ENCODE measurements at regions not wholly inside any gene's neighbourhood (a gene's known extent, or its start where the extent isn't known, plus 50 kb on each side); places are given as distances from the start of the nearest gene placed in this dataset.
A peak's percentile ranks its signal among the peaks of the same experiment; 100 is the strongest.

DNA sequence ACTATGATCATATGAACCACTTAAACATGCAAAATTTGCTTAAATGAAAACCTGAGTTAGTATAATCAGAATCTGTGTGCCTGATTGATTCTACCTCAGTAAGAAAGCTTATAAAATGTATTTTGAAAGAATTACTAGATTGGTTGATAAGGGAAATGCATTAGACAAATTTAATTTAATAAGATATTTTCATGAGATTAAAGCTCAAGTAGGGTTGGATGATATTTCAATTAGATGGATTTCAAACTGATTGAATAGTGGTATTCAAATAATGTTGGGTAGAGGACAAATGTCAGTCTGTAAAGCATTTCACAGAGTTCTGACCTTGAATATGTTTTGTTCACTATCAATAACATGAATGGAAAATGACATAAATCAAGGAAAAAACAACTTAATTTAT lies 780.4 kb upstream of the ALCAM start:
- Histone ChIP-seq H3K4me3 (ENCODE audit: low read length) (no peak overlapping the region), H3K4me1 (ENCODE audit: control insufficient read depth, insufficient read depth, low read length) (no peaks in the 10 kb centered on the region), H3K9me3 (ENCODE audit: control insufficient read depth, low read length) (no peaks in the 10 kb centered on the region), H3K36me3 (ENCODE audit: control insufficient read depth, insufficient read depth, low read length) (no peaks in the 10 kb centered on the region), H3K9ac (ENCODE audit: low read length) (no peak overlapping the region), H3K27me3 (ENCODE audit: control insufficient read depth, insufficient read depth, low read length) (no peaks in the 10 kb centered on the region)

DNA sequence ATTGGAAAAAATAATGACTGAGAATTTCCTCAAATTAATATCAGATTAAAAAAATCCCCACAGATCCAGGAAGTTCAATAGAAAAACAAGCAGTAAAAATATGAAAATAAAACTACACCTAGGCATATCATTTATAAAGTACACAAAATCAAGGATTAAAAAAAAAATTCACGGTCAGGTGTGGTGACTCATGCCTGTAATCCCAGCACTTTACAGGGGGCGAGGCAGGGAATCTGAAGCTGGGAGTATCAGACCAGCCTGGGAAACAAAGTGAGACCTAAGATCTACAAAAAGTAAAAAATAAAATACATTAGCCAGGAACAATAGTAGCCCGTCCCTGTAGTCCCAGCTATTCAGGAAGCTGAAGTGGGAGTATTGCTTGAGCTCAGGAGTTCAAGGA lies 778.3 kb upstream of the ALCAM start:
- Histone ChIP-seq H3K36me3 (ENCODE audit: control insufficient read depth, insufficient read depth, low read length) (no peaks in the 10 kb centered on the region), H3K27me3 (ENCODE audit: control insufficient read depth, insufficient read depth, low read length) (no peaks in the 10 kb centered on the region), H3K4me3 (ENCODE audit: low read length) (no peak overlapping the region), H3K4me1 (ENCODE audit: control insufficient read depth, insufficient read depth, low read length) (no peaks in the 10 kb centered on the region), H3K9ac (ENCODE audit: low read length) (no peak overlapping the region), H3K9me3 (ENCODE audit: control insufficient read depth, low read length) (no peaks in the 10 kb centered on the region)

DNA sequence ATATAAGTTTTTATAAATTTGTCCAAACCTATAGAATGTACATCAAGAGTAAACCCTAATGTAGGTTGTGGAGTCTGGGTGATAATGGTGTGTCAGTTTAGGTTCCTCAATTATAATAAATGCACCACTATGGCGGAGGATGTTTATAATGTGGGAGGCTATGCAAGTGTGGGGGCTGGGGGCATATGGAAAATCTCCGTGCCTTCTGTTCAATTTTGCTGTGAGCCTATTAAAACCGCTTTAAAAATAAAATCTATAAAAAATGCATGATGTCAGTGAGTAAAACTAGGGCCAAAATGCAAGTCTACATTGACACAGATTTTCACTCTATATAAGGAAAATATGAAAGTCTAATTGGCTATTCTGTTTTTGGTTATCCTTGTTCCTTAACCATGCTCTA lies 774.9 kb upstream of the ALCAM start:
- Histone ChIP-seq H3K4me1 (ENCODE audit: control insufficient read depth, insufficient read depth, low read length) (no peaks in the 10 kb centered on the region), H3K9ac (ENCODE audit: low read length) (no peak overlapping the region), H3K27me3 (ENCODE audit: control insufficient read depth, insufficient read depth, low read length) (no peaks in the 10 kb centered on the region), H3K4me3 (ENCODE audit: low read length) (no peak overlapping the region), H3K9me3 (ENCODE audit: control insufficient read depth, low read length) (no peaks in the 10 kb centered on the region), H3K36me3 (ENCODE audit: control insufficient read depth, insufficient read depth, low read length) (no peaks in the 10 kb centered on the region)

DNA sequence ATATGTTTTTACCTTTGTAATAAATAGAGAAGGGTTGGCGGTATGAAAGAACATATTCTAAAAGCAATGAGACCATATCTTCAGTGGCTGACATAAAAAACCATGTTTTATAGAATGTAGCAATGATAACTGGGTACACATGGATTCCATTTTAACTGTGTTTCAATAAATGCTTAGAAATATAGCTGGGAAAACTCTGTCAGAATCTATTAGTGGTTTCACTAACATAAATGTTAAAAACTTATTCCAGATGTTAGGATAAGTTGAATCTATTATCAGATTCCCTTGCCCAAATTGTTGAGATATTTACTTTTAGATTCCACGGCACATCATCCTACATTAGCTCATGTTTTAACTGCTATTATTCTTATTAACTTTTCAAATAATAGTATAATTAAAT lies 772.2 kb upstream of the ALCAM start:
- Histone ChIP-seq H3K9me3 (ENCODE audit: control insufficient read depth, low read length) (no peaks in the 10 kb centered on the region), H3K4me1 (ENCODE audit: control insufficient read depth, insufficient read depth, low read length) (peaks cover 13% of the 10 kb centered on the region), H3K4me3 (ENCODE audit: low read length) (no peak overlapping the region), H3K36me3 (ENCODE audit: control insufficient read depth, insufficient read depth, low read length) (no peaks in the 10 kb centered on the region), H3K9ac (ENCODE audit: low read length) (no peak overlapping the region), H3K27me3 (ENCODE audit: control insufficient read depth, insufficient read depth, low read length) (no peaks in the 10 kb centered on the region)

DNA sequence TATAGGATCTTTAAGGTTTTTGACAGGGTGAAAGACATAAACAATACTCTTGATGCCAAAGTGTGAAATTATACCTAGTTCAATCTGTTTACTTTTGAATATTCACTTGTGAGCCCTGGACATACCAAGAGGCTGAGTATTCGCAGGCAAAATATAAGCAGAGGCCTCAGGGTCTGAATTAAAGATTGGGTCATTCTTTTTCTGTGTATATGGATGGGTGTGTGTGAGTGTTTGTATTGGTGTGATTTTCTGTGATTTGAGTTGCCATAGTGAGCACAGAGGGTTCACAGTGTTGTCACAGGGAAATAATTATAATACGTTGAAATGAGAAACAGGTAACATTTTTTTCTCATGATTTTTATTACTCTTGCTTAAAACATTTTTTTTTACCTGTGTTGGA lies 770.7 kb upstream of the ALCAM start:
- H3K4me3 ChIP-seq (ENCODE audit: low read length): no peak overlapping the region
- no peaks in the 10 kb centered on the region for H3K36me3 ChIP-seq (ENCODE audit: control insufficient read depth, insufficient read depth, low read length)
- no peak overlapping the region for H3K9ac ChIP-seq (ENCODE audit: low read length)
- H3K4me1 ChIP-seq (ENCODE audit: control insufficient read depth, insufficient read depth, low read length): peaks cover 13% of the 10 kb centered on the region
- H3K9me3 ChIP-seq (ENCODE audit: control insufficient read depth, low read length): no peaks in the 10 kb centered on the region
- no peaks in the 10 kb centered on the region for H3K27me3 ChIP-seq (ENCODE audit: control insufficient read depth, insufficient read depth, low read length)

DNA sequence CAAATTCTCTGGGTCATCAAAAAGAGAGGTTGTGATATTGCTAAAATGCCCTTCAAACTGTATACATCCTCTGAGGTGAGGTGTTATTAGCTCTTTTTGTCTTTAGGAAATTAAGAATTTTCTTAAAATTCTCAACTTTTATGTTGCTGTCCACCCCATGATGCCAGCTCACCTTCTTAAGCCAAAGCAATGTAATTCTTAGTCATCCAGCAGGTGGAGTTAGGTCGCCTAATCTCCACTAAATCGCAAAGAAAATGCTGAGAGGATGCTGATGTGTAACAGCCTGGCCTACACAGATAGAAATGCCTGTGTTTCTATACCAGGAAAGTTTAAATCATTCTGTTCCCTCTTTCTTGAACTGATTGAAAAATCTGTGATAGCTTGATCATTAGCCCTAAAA lies 770.2 kb upstream of the ALCAM start:
- Histone ChIP-seq H3K4me3 (ENCODE audit: low read length) (no peak overlapping the region), H3K4me1 (ENCODE audit: control insufficient read depth, insufficient read depth, low read length) (peaks cover 13% of the 10 kb centered on the region), H3K36me3 (ENCODE audit: control insufficient read depth, insufficient read depth, low read length) (no peaks in the 10 kb centered on the region), H3K27me3 (ENCODE audit: control insufficient read depth, insufficient read depth, low read length) (no peaks in the 10 kb centered on the region), H3K9me3 (ENCODE audit: control insufficient read depth, low read length) (no peaks in the 10 kb centered on the region), H3K9ac (ENCODE audit: low read length) (no peak overlapping the region)

DNA sequence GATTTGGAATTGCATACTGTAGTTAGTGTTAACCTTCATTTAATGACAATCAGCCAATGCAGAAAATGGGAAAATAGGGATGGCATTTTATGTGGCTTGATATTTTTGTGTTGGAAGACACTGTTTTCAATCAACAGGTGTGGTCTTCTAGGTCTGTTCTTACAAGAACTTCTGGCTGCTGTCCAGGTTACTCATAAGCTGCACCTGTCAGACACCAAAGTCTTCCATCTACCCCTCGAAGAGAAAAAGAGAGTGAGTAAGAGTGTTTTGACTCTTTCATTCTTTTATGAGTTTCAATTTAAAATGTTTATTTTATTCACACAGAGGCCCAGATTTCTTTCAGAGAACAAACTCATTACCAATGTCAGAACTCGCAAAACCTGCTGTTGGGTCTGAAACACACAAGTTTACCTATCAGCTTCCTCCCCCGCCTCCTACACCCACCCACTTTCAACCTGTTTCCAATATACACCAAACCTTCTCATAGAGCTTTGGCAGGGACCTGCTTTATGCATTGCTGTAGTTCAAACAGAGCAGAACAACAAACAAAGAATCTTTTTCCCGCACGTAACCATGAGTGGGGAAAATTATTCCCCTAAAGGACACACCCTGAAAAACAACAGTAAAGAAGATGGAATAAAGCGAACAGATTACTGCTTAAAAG lies 767.7 kb upstream of the ALCAM start:
- no peaks in the 10 kb centered on the region for H3K9me3 ChIP-seq (ENCODE audit: control insufficient read depth, low read length)
- H3K4me1 ChIP-seq (ENCODE audit: control insufficient read depth, insufficient read depth, low read length): peaks cover 13% of the 10 kb centered on the region
- no peaks in the 10 kb centered on the region for H3K27me3 ChIP-seq (ENCODE audit: control insufficient read depth, insufficient read depth, low read length)
- H3K36me3 ChIP-seq (ENCODE audit: control insufficient read depth, insufficient read depth, low read length): no peaks in the 10 kb centered on the region
- no peak overlapping the region for H3K9ac ChIP-seq (ENCODE audit: low read length)
- peak overlapping the region; percentile 4 for H3K4me3 ChIP-seq (ENCODE audit: low read length)

DNA sequence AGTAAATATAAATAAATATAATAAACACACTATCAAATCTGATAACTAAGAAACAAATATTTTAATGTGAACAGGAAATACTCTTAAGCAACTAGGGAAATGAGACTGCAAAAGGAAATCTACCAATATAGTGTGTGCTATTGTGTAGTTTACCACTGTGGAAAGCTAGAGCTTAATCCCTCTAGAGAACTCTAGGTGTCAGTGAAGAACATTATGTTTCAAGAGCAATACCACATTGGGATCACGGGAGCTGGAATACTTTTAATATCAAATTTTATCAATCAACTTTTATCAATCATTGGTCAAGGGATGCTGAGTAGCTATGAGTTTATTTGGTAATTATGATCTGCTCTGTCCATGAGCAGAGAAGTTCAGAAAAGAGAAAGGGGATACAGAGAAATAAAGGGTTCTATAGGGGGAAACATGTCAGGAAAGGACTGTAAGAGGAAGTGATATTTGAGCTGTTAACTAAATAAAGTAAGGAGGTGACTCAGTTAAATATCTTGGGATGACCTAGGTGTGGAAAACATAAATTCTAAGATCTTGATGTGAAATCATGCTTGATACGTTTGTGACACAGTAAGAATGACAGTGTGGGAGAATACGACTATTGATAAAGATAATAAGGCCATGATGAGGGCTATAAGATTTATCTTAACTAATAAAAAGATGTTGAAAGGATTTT lies 762.2 kb upstream of the ALCAM start:
- no peaks in the 10 kb centered on the region for H3K27me3 ChIP-seq (ENCODE audit: control insufficient read depth, insufficient read depth, low read length)
- H3K9me3 ChIP-seq (ENCODE audit: control insufficient read depth, low read length): no peaks in the 10 kb centered on the region
- H3K4me3 ChIP-seq (ENCODE audit: low read length): no peak overlapping the region
- H3K9ac ChIP-seq (ENCODE audit: low read length): no peak overlapping the region
- no peaks in the 10 kb centered on the region for H3K36me3 ChIP-seq (ENCODE audit: control insufficient read depth, insufficient read depth, low read length)
- no peaks in the 10 kb centered on the region for H3K4me1 ChIP-seq (ENCODE audit: control insufficient read depth, insufficient read depth, low read length)

DNA sequence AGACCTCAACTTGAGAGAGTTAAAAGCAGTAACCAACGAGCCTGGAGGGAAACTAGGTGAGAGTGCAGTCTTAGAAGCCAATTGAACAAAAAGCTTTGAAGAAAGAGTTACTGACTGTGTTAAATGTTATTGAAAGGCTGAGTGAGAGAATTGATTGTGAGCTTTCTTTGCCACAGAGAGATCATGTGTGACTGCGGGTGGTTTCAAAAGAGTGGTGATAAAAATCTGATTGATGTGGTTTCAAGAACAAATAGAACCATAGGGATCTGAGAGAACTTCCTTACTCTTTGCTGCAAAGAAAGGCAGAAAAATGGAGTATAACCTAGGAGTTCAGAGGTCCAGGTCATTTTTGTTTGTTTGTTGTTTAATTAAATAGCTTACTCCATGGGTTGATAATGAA lies 759.9 kb upstream of the ALCAM start:
- Histone ChIP-seq H3K4me3 (ENCODE audit: low read length) (no peak overlapping the region), H3K9ac (ENCODE audit: low read length) (no peak overlapping the region), H3K36me3 (ENCODE audit: control insufficient read depth, insufficient read depth, low read length) (no peaks in the 10 kb centered on the region), H3K27me3 (ENCODE audit: control insufficient read depth, insufficient read depth, low read length) (no peaks in the 10 kb centered on the region), H3K9me3 (ENCODE audit: control insufficient read depth, low read length) (no peaks in the 10 kb centered on the region), H3K4me1 (ENCODE audit: control insufficient read depth, insufficient read depth, low read length) (no peaks in the 10 kb centered on the region)

DNA sequence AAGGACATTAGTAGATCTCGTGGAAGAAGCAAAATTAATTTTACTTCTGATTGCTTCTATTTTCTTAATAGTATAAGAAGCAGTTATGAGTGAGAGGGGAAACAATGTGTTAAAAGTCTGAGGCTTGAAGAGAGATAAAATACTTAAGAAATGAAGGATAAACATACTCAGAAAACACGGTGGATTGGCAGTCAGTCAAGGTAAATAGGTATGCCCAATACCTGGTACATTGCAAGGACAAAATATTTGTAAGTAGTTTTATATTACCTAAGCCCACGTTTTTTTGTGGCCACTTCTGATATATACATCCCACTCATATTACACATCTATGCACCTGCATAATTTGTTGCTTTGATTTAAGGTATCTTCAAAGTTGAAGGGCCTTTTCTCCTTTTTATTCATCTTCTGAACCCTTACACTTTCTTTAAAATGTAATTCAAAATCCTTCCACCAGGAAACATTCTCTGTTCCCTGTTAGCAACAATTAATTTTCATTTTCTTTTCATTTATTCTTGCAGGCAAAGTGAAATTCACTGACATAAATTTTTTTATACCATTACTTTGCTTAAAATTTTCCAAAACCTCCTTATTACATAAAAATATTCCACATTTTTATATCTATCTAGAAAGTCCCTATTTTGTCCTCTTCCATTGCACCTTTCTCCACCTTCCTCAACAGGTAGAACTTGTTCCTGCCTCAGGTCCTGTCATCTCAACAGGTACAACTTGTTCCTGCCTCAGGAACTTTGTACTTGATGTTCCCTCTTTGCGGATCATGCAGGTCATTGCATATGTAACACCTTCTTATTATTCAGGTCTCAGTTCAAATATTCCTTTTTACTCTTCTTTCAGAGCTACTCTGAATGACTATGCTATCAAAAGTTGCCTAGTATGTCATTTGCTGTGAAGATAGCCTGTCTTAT lies 755.7 kb upstream of the ALCAM start:
- no peaks in the 10 kb centered on the region for H3K9me3 ChIP-seq (ENCODE audit: control insufficient read depth, low read length)
- no peak overlapping the region for H3K9ac ChIP-seq (ENCODE audit: low read length)
- peaks cover 4% of the 10 kb centered on the region for H3K4me1 ChIP-seq (ENCODE audit: control insufficient read depth, insufficient read depth, low read length)
- no peaks in the 10 kb centered on the region for H3K36me3 ChIP-seq (ENCODE audit: control insufficient read depth, insufficient read depth, low read length)
- H3K4me3 ChIP-seq (ENCODE audit: low read length): no peak overlapping the region
- H3K27me3 ChIP-seq (ENCODE audit: control insufficient read depth, insufficient read depth, low read length): no peaks in the 10 kb centered on the region

DNA sequence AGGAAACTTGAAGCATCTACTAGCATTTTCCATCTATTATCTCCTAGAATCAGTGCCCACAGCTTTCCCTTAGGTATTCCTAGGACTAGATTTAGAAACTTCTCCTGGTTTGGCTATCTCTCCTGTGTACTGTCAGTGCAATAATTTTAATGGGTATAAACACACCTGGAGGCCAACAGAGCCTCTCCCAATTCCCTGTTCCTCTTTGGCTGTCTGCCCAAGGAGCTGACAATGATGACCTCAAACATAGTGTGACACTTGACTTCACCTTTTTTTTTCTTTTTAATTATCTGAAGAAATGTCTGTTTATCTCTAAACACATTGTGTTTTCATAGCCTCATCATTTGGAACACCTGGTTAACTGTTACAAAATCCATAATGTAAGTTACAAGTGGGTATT lies 754.5 kb upstream of the ALCAM start:
- Histone ChIP-seq H3K4me3 (ENCODE audit: low read length) (no peak overlapping the region), H3K9ac (ENCODE audit: low read length) (no peak overlapping the region), H3K27me3 (ENCODE audit: control insufficient read depth, insufficient read depth, low read length) (no peaks in the 10 kb centered on the region), H3K9me3 (ENCODE audit: control insufficient read depth, low read length) (no peaks in the 10 kb centered on the region), H3K36me3 (ENCODE audit: control insufficient read depth, insufficient read depth, low read length) (no peaks in the 10 kb centered on the region), H3K4me1 (ENCODE audit: control insufficient read depth, insufficient read depth, low read length) (peaks cover 4% of the 10 kb centered on the region)

DNA sequence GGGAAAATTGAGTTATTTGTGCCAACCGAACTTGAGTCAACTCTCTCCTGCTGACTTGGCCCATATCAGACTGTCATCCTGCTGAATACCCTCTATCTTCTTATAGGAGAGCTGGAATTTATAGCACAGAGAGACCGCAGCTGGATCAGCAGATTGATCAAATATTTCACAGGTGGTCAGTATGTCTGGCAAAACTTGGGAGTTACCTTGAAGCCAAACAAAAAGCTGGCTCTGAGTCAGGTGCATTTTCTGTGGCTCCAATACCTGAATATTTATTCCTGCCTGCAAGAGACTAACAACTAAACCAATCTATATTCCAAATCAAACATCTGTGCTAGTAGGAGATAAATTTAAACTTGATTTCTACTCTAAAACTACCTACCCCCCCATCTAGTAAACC lies 752.1 kb upstream of the ALCAM start:
- H3K9me3 ChIP-seq (ENCODE audit: control insufficient read depth, low read length): no peaks in the 10 kb centered on the region
- H3K36me3 ChIP-seq (ENCODE audit: control insufficient read depth, insufficient read depth, low read length): no peaks in the 10 kb centered on the region
- H3K4me1 ChIP-seq (ENCODE audit: control insufficient read depth, insufficient read depth, low read length): peaks cover 4% of the 10 kb centered on the region
- no peak overlapping the region for H3K4me3 ChIP-seq (ENCODE audit: low read length)
- H3K27me3 ChIP-seq (ENCODE audit: control insufficient read depth, insufficient read depth, low read length): no peaks in the 10 kb centered on the region
- H3K9ac ChIP-seq (ENCODE audit: low read length): no peak overlapping the region
